ENCODE measurements at regions not wholly inside any gene's neighbourhood (a gene's known extent, or its start where the extent isn't known, plus 50 kb on each side); places are given as distances from the start of the nearest gene placed in this dataset.

- no peak for DNase-seq (ENCODE audit: low spot score)
Measured at GRCh38 chr11:29959488-29959887, 57.3 kb downstream of the KCNA4 start.

- DNase-seq (ENCODE audit: low spot score), result no peak
Measured at GRCh38 chr11:29957431-29957830, 59.4 kb downstream of the KCNA4 start.

GRCh38 chr11:29956076-29956556 is 60.7 kb downstream of the KCNA4 start:
- DNase-seq (ENCODE audit: low spot score), result no peak

- DNase-seq (ENCODE audit: low spot score), result no peak
Measured at GRCh38 chr11:29943347-29943746, 73.5 kb downstream of the KCNA4 start.

- DNase-seq (ENCODE audit: low spot score), result no peak
Measured at GRCh38 chr11:29937526-29937925, 79.3 kb downstream of the KCNA4 start.

- no peak for DNase-seq (ENCODE audit: low spot score)
Measured at GRCh38 chr11:29934115-29934638, 82.7 kb downstream of the KCNA4 start.

GRCh38 chr11:29916040-29916439 is 100.8 kb downstream of the KCNA4 start:
- DNase-seq (ENCODE audit: low spot score), result no peak

GRCh38 chr11:29914203-29914930 is 102.5 kb downstream of the KCNA4 start:
- no peak for DNase-seq (ENCODE audit: low spot score)

GRCh38 chr11:29913352-29913751 is 103.5 kb downstream of the KCNA4 start:
- no peak for DNase-seq (ENCODE audit: low spot score)

- DNase-seq (ENCODE audit: low spot score), result no peak
Measured at GRCh38 chr11:29900382-29900781, 116.4 kb downstream of the KCNA4 start.

- no peak for DNase-seq (ENCODE audit: low spot score)
Measured at GRCh38 chr11:29879560-29879959, 137.3 kb downstream of the KCNA4 start.

GRCh38 chr11:29876192-29876591 is 140.6 kb downstream of the KCNA4 start:
- DNase-seq (ENCODE audit: low spot score), result no peak

- DNase-seq (ENCODE audit: low spot score), result no peak
Measured at GRCh38 chr11:29847219-29847618, 169.6 kb downstream of the KCNA4 start.

GRCh38 chr11:29844701-29845379 is 172.0 kb downstream of the KCNA4 start:
- DNase-seq (ENCODE audit: low spot score), result no peak

- no peak for DNase-seq (ENCODE audit: low spot score)
Measured at GRCh38 chr11:29844031-29844430, 172.8 kb downstream of the KCNA4 start.

GRCh38 chr11:29842061-29842460 is 174.8 kb downstream of the KCNA4 start:
- DNase-seq (ENCODE audit: low spot score), result no peak

- DNase-seq (ENCODE audit: low spot score), result no peak
Measured at GRCh38 chr11:29826878-29827277, 190.0 kb downstream of the KCNA4 start.

GRCh38 chr11:29816359-29816758 is 200.5 kb downstream of the KCNA4 start:
- DNase-seq (ENCODE audit: low spot score), result no peak

- DNase-seq (ENCODE audit: low spot score), result no peak
Measured at GRCh38 chr11:29809121-29809520, 207.7 kb downstream of the KCNA4 start.

- DNase-seq (ENCODE audit: low spot score), result no peak
Measured at GRCh38 chr11:29802522-29802921, 214.3 kb downstream of the KCNA4 start.

- no peak for DNase-seq (ENCODE audit: low spot score)
Measured at GRCh38 chr11:29801561-29801960, 215.3 kb downstream of the KCNA4 start.

GRCh38 chr11:29786092-29786491 is 230.7 kb downstream of the KCNA4 start:
- no peak for DNase-seq (ENCODE audit: low spot score)

GRCh38 chr11:29783506-29783905 is 233.3 kb downstream of the KCNA4 start:
- DNase-seq (ENCODE audit: low spot score), result no peak

Measured in AG08396 (cell line).